NCI-H1417 (cell line): ENCODE measurements at regions not wholly inside any gene's neighbourhood (a gene's known extent, or its start where the extent isn't known, plus 50 kb on each side); places are given as distances from the start of the nearest gene placed in this dataset.
"Not testable (repeated sequence)": the region's sequence is repeated elsewhere in the genome, so short reads cannot be mapped to it uniquely, and the experiment has no call there.

Source experiments
- DNase-seq, 3 experiments: peaks; one replicate each; lab custom pipeline; 2025; lab: John Stamatoyannopoulos, UW

- no peak for DNase-seq
Observed at GRCh38 chr6:56745081-56745480, 102.4 kb upstream of the DST start.

DNA sequence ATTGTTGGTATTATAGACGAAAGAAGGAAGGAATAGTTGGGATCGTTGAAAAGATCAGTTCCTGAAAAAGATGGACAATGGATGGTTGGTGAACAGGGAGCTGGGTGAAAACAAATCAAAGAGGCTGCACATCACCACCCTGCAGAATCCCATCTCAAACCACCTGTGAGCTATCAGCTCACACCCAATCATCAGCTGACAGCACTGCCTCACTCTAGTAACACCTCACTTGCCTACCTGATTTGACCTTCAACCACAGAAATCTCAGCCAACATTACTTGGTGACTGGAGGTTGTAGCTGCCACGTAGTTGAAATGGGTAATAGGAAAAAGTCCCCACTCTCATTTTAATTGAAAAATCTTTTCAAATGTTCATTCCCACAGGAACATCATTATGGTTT lies 101.8 kb upstream of the DST start:
- DNase-seq, result no peak

DNA sequence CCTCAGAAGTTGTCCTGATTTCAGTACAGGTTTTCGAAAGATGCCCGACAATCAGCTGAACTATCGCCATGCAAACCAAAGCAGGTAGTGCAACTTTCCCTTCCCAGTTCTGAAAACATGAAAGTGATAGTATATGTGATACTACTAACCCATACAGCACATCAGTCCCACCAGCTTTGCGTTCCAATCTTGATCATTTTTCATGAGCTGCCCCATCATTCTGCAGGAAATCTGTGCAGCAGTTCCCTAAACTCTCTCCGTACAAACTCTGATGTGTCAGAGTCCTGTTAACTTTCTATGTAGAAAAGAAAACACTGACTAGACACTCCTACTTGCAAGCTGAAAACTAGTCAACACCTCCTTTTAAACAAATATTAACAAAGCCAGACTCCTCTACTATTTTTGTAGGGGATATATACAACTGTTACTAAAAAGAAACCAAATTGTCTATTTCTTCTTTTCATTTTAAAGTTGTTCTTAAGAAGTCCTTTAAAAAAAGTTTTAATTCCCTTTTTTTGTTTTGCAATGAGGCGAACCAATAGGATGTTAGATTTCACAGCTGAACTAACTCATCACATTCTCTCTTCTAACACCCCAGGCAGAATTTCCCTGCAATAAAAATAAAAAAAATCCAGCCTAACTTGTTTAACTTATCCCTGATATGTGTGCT lies 99.6 kb upstream of the DST start:
- no peak for DNase-seq

GRCh38 chr6:56741472-56741871 lies 98.8 kb upstream of the DST start:
- DNase-seq, result no peak

GRCh38 chr6:56739836-56740815 lies 97.4 kb upstream of the DST start:
- DNase-seq, result no peak

- DNase-seq, result no peak
Observed at GRCh38 chr6:56736804-56737203, 94.1 kb upstream of the DST start.

DNA sequence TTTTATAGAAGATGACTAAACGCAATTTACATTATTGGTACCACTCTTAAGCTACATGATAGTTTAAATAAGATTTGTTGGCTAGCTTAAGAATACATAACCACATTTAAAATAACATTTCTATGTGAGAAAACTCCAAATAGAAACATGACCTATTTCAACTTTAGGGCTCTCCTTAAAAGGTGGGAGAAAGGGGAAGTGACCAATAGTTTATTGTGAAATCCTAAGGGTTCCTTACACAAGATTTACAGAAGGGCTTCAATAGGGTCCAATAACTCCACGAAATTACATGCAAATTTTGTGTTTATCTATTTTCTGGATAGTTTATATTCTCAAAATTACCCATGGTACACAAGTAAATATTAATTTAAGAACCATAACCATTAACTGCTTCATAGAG lies 91.6 kb upstream of the DST start:
- DNase-seq, result no peak

- no peak for DNase-seq
Observed at GRCh38 chr6:56733211-56733697, 90.6 kb upstream of the DST start.

DNA sequence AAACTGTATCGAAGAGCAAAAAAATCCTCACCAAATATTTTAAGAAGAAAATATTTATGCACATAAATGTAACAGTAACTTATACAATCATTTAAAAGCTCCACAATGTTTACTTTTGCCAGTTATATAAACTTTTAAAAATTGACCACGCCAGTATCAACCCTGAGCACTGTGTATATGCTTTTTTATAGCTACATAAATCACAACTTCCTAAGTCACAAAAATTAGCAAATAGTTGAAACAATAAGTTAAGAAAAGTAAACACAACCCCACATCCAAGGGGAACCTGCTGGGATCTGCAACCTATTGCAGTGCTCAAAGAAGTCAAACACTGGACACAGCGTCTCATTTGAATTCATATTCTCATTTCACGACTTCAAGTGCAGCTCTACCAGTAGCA lies 89.8 kb upstream of the DST start:
- DNase-seq, result no peak

DNA sequence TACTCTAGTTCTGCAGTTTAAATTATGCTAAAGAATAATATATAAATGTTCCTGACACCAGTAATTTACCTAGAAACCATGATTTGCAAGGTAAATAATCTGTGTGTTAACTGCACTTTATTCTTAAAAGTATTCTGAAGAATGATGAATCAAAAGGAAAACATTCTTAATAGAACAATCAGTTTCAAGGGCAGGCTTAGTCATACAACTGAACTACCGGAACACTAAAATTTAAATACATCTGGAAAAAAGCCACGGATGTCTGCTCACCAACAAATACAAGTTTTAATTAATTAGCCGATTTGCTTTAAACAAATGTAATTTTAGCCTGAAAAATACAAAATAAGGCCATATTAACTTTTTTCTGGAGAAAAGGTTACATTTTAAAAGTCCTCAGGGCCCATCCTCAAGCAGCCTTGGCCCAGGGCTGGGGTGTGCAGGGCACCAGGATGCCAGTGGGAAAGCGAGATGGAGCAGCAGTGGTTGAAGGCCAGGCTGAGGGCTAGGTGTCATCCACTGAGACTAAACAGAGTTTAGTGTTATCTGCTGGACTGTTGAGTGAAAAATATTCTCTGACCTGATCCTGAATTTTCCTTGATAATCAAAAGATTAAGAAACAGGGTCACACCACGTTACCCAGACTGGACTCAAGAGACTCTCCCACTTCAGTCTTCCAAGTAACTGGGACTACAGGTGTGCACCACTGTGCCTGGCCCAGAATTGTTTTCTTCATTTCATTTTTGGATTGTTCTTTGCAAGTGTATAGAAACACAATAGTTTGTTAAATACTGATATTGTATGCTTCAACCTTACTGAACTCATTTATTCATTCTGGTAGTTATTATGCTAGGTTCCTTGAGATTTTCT lies 88.2 kb upstream of the DST start:
- no peak for DNase-seq

DNA sequence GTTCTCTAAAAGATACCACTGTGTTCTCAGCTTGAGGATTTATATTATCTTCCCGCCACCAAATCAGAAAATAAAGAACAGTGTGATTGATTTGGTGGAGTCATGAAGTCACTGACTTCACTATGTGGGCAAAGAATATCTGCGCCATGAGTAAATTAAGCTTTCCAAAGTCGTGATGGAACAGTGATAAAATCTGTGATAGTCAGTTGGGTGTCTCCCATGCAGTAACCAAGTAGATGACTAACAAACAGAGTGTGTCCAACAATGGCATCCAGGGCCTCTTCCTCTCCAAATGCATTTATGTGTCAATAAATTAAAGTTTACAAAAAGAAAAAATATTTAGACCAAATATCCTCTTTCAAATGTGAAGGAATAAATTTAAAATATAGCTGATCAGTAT lies 87.0 kb upstream of the DST start:
- DNase-seq, result no peak

GRCh38 chr6:56729166-56729565 lies 86.5 kb upstream of the DST start:
- not testable (repeated sequence) for DNase-seq

GRCh38 chr6:56727097-56727850 lies 84.6 kb upstream of the DST start:
- no peak for DNase-seq

DNA sequence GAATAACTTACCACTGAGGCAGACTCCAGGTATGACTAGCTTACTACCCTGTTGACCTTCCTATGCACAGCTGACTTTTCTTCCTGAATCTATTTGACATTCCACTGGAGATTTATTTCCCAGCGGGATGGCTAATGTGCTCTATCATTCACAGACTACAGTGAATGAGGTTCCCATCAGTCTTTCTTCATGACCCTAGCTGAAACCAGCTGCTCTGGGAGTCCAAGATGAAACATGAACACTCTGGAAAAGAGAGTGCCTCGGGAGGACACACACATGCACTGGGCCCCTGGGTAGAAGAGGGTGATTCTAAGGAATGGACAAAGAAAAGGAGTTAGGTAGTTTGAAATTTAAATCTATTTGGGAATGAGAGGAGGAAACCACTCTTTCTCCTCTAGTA lies 82.6 kb upstream of the DST start:
- no peak for DNase-seq

- DNase-seq, result no peak
Observed at GRCh38 chr6:56724455-56724854, 81.8 kb upstream of the DST start.

- no peak for DNase-seq
Observed at GRCh38 chr6:56720882-56721281, 78.2 kb upstream of the DST start.

GRCh38 chr6:56720202-56720601 lies 77.5 kb upstream of the DST start:
- not testable (repeated sequence) for DNase-seq

DNA sequence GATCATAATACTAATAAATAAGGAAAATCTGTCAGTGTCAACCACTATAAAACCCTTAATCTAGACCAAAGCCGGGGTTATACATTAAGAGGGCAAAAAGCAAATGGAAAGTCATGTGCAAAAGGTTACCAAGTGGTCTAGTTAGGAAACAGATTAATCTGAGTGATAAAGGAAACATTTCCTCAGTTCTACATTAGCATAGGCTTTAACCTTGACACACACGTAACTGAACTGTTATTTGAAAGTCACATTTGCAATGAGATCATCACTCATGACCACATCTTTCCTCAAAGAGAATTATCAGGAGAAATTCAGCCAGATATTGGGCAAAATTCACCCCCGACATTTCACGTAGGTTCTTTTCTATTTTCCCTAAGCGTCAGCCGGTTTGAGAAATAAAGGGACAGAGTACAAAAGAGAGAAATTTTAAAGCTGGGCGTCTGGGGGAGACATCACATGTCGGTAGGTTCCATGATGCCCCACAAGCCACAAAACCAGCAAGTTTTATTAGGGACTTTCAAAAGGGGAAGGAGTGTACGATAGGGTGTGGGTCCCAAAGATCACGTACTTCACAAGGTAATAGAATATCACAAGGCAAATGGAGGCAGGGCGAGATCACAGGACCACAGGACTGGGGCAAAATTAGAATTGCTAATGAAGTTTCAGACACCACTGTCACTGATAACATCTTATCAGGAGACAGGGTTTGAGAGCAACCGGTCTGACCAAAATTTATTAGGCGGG lies 76.8 kb upstream of the DST start:
- DNase-seq, result not testable (repeated sequence)

GRCh38 chr6:56718236-56718635 lies 75.5 kb upstream of the DST start:
- DNase-seq, result no peak

DNA sequence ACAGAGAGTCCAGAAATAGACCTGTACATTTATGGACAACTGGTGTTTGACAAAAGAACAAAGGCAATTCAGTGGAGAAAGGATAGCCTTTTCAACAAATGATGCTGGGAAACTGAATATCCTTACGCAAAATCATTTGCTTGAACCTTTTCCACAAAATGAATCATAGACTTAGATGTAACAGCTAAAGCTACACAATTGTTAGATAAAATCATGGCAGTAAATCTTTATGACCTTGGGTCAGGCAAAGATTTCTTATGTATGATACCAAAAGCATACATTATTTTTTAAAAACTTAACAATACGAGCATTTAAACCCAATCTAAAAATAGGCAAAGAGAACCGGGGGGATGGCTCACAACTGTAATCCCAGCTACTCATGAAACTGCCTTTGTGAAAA lies 73.5 kb upstream of the DST start:
- no peak for DNase-seq

DNA sequence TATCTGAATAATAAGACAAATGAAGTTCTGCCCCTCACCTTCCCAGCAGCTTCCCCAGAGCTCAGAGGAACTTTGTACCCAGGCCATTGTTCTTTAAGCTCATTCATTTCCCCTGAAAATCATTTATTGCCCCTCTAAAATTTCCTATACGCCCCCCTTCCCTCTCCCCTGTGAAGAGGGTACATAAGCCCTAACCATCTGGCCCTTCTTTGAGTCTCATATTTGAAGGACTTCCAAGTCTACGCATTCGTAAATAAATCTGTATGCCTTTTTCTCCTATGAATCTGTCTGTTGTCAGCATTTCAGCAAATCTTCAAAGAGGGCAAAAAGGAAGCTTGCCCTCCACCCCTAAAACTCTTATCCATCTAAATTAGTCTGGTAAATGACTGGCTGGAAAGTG lies 73.1 kb upstream of the DST start:
- DNase-seq, result no peak
